Embryonic facial prominence (tissue), 1 donor: ENCODE measurements at regions not wholly inside any gene's neighbourhood (a gene's known extent, or its start where the extent isn't known, plus 50 kb on each side); places are given as distances from the start of the nearest gene placed in this dataset.
"Not testable (repeated sequence)": the region's sequence is repeated elsewhere in the genome, so short reads cannot be mapped to it uniquely, and the experiment has no call there.

Experiments used
- DNase-seq: peaks from one replicate; pipeline ENCODE4 v3.0.0-alpha.2; 2016; ENCODE audit errors: extremely low spot score

GRCh38 chr6:134429861-134430380, 112.0 kb upstream of the SGK1 start:
- DNase-seq = no peak

- no peak for DNase-seq
These were observed 109.8 kb upstream of the SGK1 start for GRCh38 chr6:134427721-134428120.

- DNase-seq = no peak
These were observed 108.7 kb upstream of the SGK1 start for GRCh38 chr6:134426623-134427022.

- DNase-seq = not testable (repeated sequence)
These were observed 108.0 kb upstream of the SGK1 start for GRCh38 chr6:134425917-134426316.

- DNase-seq = no peak
These were observed 107.6 kb upstream of the SGK1 start for GRCh38 chr6:134425513-134425912.

- DNase-seq = no peak
These were observed 106.9 kb upstream of the SGK1 start for GRCh38 chr6:134424798-134425170.

- DNase-seq = no peak
These were observed 106.4 kb upstream of the SGK1 start for GRCh38 chr6:134424165-134424797.

GRCh38 chr6:134422426-134423231, 104.7 kb upstream of the SGK1 start:
- DNase-seq = no peak

GRCh38 chr6:134421501-134421900, 103.6 kb upstream of the SGK1 start:
- DNase-seq = no peak

GRCh38 chr6:134420614-134421181, 102.8 kb upstream of the SGK1 start:
- DNase-seq = no peak

GRCh38 chr6:134419716-134420115, 101.8 kb upstream of the SGK1 start:
- DNase-seq = no peak

- no peak for DNase-seq
These were observed 98.7 kb upstream of the SGK1 start for GRCh38 chr6:134416418-134417154.

- DNase-seq = no peak
These were observed 97.7 kb upstream of the SGK1 start for GRCh38 chr6:134415656-134416055.

- no peak for DNase-seq
These were observed 97.3 kb upstream of the SGK1 start for GRCh38 chr6:134415194-134415593.

GRCh38 chr6:134414793-134415192, 96.9 kb upstream of the SGK1 start:
- no peak for DNase-seq

GRCh38 chr6:134413241-134413643, 95.3 kb upstream of the SGK1 start:
- no peak for DNase-seq

- DNase-seq = no peak
These were observed 92.6 kb upstream of the SGK1 start for GRCh38 chr6:134410541-134410940.

GRCh38 chr6:134407791-134408190, 89.9 kb upstream of the SGK1 start:
- no peak for DNase-seq

- DNase-seq = no peak
These were observed 88.4 kb upstream of the SGK1 start for GRCh38 chr6:134406311-134406710.

- no peak for DNase-seq
These were observed 87.6 kb upstream of the SGK1 start for GRCh38 chr6:134405386-134406087.

- DNase-seq = not testable (repeated sequence)
These were observed 85.4 kb upstream of the SGK1 start for GRCh38 chr6:134403312-134403711.
